ENCODE measurements at regions not wholly inside any gene's neighbourhood (a gene's known extent, or its start where the extent isn't known, plus 50 kb on each side); places are given as distances from the start of the nearest gene placed in this dataset.

- no peaks in the 10 kb centered on the region for H3K36me3 ChIP-seq (replicated peaks; ENCODE audit: insufficient read depth, low read depth)
- WGBS (ENCODE audit: low lambda C conversion rate, missing lambda C conversion rate), result 83% methylated on average over 9 of the region's 9 CpGs
- H2AFZ ChIP-seq, result no peak overlapping the region
- no peaks in the 10 kb centered on the region for H3K27me3 ChIP-seq
- no peaks in the 10 kb centered on the region for H4K20me1 ChIP-seq (ENCODE audit: insufficient read depth, poor library complexity, severe bottlenecking)
- DNase-seq (ENCODE audit: low spot score), result no peak
- TF ChIP-seq CTCF (IDR thresholded peaks at IDR 0.05; ENCODE audit: poor library complexity) (no peak), EZH2phosphoT487 (IDR thresholded peaks at IDR 0.05; ENCODE audit: low read depth, severe bottlenecking, unreplicated experiment) (no peak), EZH2 (IDR thresholded peaks at IDR 0.05; ENCODE audit: borderline replicate concordance) (no peak)
- no peaks in the 10 kb centered on the region for H3K4me1 ChIP-seq (ENCODE audit: insufficient read depth)
- H3K9me3 ChIP-seq (ENCODE audit: low read depth), result peaks cover 7% of the 10 kb centered on the region
- H3K27ac ChIP-seq, result no peak overlapping the region
- H3K4me3 ChIP-seq, result no peak overlapping the region
- no peak overlapping the region for H3K4me2 ChIP-seq
- no peaks in the 10 kb centered on the region for H3K79me2 ChIP-seq
- H3K9me2 ChIP-seq (replicated peaks; ENCODE audit: insufficient read depth), result no peaks in the 10 kb centered on the region
These were observed 69.0 kb upstream of the OTOS start for GRCh38 chr2:240209493-240209892.

GRCh38 chr2:240210198-240210965 lies 69.9 kb upstream of the OTOS start:
- Histone ChIP-seq H2AFZ (no peak overlapping the region), H3K27me3 (no peaks in the 10 kb centered on the region), H4K20me1 (ENCODE audit: insufficient read depth, poor library complexity, severe bottlenecking) (no peaks in the 10 kb centered on the region), H3K36me3 (replicated peaks; ENCODE audit: insufficient read depth, low read depth) (no peaks in the 10 kb centered on the region), H3K9me2 (replicated peaks; ENCODE audit: insufficient read depth) (no peaks in the 10 kb centered on the region), H3K27ac (no peak overlapping the region), H3K79me2 (no peaks in the 10 kb centered on the region), H3K4me2 (no peak overlapping the region), H3K4me1 (ENCODE audit: insufficient read depth) (no peaks in the 10 kb centered on the region), H3K9me3 (ENCODE audit: low read depth) (peaks cover 7% of the 10 kb centered on the region), H3K4me3 (no peak overlapping the region)
- WGBS (ENCODE audit: low lambda C conversion rate, missing lambda C conversion rate), result 85% methylated on average over 20 of the region's 22 CpGs
- TF ChIP-seq CTCF (IDR thresholded peaks at IDR 0.05; ENCODE audit: poor library complexity), result no peak
- TF ChIP-seq EZH2 (IDR thresholded peaks at IDR 0.05; ENCODE audit: borderline replicate concordance), result no peak
- no peak for TF ChIP-seq EZH2phosphoT487 (IDR thresholded peaks at IDR 0.05; ENCODE audit: low read depth, severe bottlenecking, unreplicated experiment)
- DNase-seq (ENCODE audit: low spot score), result no peak

- DNase-seq (ENCODE audit: low spot score), result no peak
- Histone ChIP-seq H3K79me2 (no peaks in the 10 kb centered on the region), H3K9me2 (replicated peaks; ENCODE audit: insufficient read depth) (no peaks in the 10 kb centered on the region), H4K20me1 (ENCODE audit: insufficient read depth, poor library complexity, severe bottlenecking) (no peaks in the 10 kb centered on the region), H3K27me3 (no peaks in the 10 kb centered on the region), H2AFZ (no peak overlapping the region), H3K9me3 (ENCODE audit: low read depth) (peaks cover 6% of the 10 kb centered on the region), H3K36me3 (replicated peaks; ENCODE audit: insufficient read depth, low read depth) (no peaks in the 10 kb centered on the region), H3K4me1 (ENCODE audit: insufficient read depth) (no peaks in the 10 kb centered on the region), H3K27ac (no peak overlapping the region), H3K4me2 (no peak overlapping the region), H3K4me3 (no peak overlapping the region)
- WGBS (ENCODE audit: low lambda C conversion rate, missing lambda C conversion rate), result 93% methylated on average over 8 of the region's 8 CpGs
- TF ChIP-seq EZH2phosphoT487 (IDR thresholded peaks at IDR 0.05; ENCODE audit: low read depth, severe bottlenecking, unreplicated experiment) (no peak), CTCF (IDR thresholded peaks at IDR 0.05; ENCODE audit: poor library complexity) (no peak), EZH2 (IDR thresholded peaks at IDR 0.05; ENCODE audit: borderline replicate concordance) (no peak)
These were observed 70.6 kb upstream of the OTOS start for GRCh38 chr2:240211096-240211495.
